ENCODE measurements at regions not wholly inside any gene's neighbourhood (a gene's known extent, or its start where the extent isn't known, plus 50 kb on each side); places are given as distances from the start of the nearest gene placed in this dataset.

- no peak overlapping the region for H3K4me3 ChIP-seq (ENCODE audit: low read depth, low read length)
- H3K36me3 ChIP-seq (ENCODE audit: insufficient read depth, low read length): no peaks in the 10 kb centered on the region
- H3K27me3 ChIP-seq (ENCODE audit: insufficient read depth, low read length): no peaks in the 10 kb centered on the region
- H2AFZ ChIP-seq (ENCODE audit: low read length, unreplicated experiment): no peak overlapping the region
- H3K27ac ChIP-seq (ENCODE audit: low read depth, low read length): no peak overlapping the region
- no peaks in the 10 kb centered on the region for H3K4me1 ChIP-seq (ENCODE audit: control insufficient read depth, insufficient read depth, low read length, unreplicated experiment)
- H3K79me2 ChIP-seq (ENCODE audit: control insufficient read depth, insufficient read depth, low read length, unreplicated experiment): no peaks in the 10 kb centered on the region
Observed at GRCh38 chr2:147519178-147519577, 325.7 kb upstream of the ACVR2A start.

- Histone ChIP-seq H3K27me3 (ENCODE audit: insufficient read depth, low read length) (no peaks in the 10 kb centered on the region), H2AFZ (ENCODE audit: low read length, unreplicated experiment) (no peak overlapping the region), H3K27ac (ENCODE audit: low read depth, low read length) (no peak overlapping the region), H3K4me3 (ENCODE audit: low read depth, low read length) (no peak overlapping the region), H3K4me1 (ENCODE audit: control insufficient read depth, insufficient read depth, low read length, unreplicated experiment) (no peaks in the 10 kb centered on the region), H3K36me3 (ENCODE audit: insufficient read depth, low read length) (no peaks in the 10 kb centered on the region), H3K79me2 (ENCODE audit: control insufficient read depth, insufficient read depth, low read length, unreplicated experiment) (no peaks in the 10 kb centered on the region)
Observed at GRCh38 chr2:147515213-147515612, 329.6 kb upstream of the ACVR2A start.

GRCh38 chr2:147512206-147512605 is 332.6 kb upstream of the ACVR2A start:
- Histone ChIP-seq H3K4me1 (ENCODE audit: control insufficient read depth, insufficient read depth, low read length, unreplicated experiment) (no peaks in the 10 kb centered on the region), H2AFZ (ENCODE audit: low read length, unreplicated experiment) (no peak overlapping the region), H3K79me2 (ENCODE audit: control insufficient read depth, insufficient read depth, low read length, unreplicated experiment) (no peaks in the 10 kb centered on the region), H3K36me3 (ENCODE audit: insufficient read depth, low read length) (no peaks in the 10 kb centered on the region), H3K27ac (ENCODE audit: low read depth, low read length) (no peak overlapping the region), H3K27me3 (ENCODE audit: insufficient read depth, low read length) (no peaks in the 10 kb centered on the region), H3K4me3 (ENCODE audit: low read depth, low read length) (no peak overlapping the region)

- H2AFZ ChIP-seq (ENCODE audit: low read length, unreplicated experiment): no peak overlapping the region
- H3K4me1 ChIP-seq (ENCODE audit: control insufficient read depth, insufficient read depth, low read length, unreplicated experiment): no peaks in the 10 kb centered on the region
- peak overlapping the region; percentile 9; the same call in 1 of the 2 replicates for H3K4me3 ChIP-seq (ENCODE audit: low read depth, low read length)
- H3K27me3 ChIP-seq (ENCODE audit: insufficient read depth, low read length): no peaks in the 10 kb centered on the region
- no peaks in the 10 kb centered on the region for H3K36me3 ChIP-seq (ENCODE audit: insufficient read depth, low read length)
- H3K27ac ChIP-seq (ENCODE audit: low read depth, low read length): no peak overlapping the region
- H3K79me2 ChIP-seq (ENCODE audit: control insufficient read depth, insufficient read depth, low read length, unreplicated experiment): no peaks in the 10 kb centered on the region
Observed at GRCh38 chr2:147511491-147511948, 333.3 kb upstream of the ACVR2A start.

- H3K27ac ChIP-seq (ENCODE audit: low read depth, low read length): no peak overlapping the region
Observed at GRCh38 chr2:147509821-147510220, 335.0 kb upstream of the ACVR2A start.

GRCh38 chr2:147506889-147507288 is 337.9 kb upstream of the ACVR2A start:
- no peaks in the 10 kb centered on the region for H3K27me3 ChIP-seq (ENCODE audit: insufficient read depth, low read length)

More at GRCh38 chr2:147509821-147510220, 335.0 kb upstream of the ACVR2A start:
- no peaks in the 10 kb centered on the region; the same call in 1 of the 2 replicates for H3K36me3 ChIP-seq (ENCODE audit: insufficient read depth, low read length)
- H2AFZ ChIP-seq (ENCODE audit: low read length, unreplicated experiment): no peak overlapping the region
- no peak overlapping the region for H3K4me3 ChIP-seq (ENCODE audit: low read depth, low read length)
- H3K79me2 ChIP-seq (ENCODE audit: control insufficient read depth, insufficient read depth, low read length, unreplicated experiment): no peaks in the 10 kb centered on the region
- H3K27me3 ChIP-seq (ENCODE audit: insufficient read depth, low read length): no peaks in the 10 kb centered on the region
- H3K4me1 ChIP-seq (ENCODE audit: control insufficient read depth, insufficient read depth, low read length, unreplicated experiment): no peaks in the 10 kb centered on the region

DNA sequence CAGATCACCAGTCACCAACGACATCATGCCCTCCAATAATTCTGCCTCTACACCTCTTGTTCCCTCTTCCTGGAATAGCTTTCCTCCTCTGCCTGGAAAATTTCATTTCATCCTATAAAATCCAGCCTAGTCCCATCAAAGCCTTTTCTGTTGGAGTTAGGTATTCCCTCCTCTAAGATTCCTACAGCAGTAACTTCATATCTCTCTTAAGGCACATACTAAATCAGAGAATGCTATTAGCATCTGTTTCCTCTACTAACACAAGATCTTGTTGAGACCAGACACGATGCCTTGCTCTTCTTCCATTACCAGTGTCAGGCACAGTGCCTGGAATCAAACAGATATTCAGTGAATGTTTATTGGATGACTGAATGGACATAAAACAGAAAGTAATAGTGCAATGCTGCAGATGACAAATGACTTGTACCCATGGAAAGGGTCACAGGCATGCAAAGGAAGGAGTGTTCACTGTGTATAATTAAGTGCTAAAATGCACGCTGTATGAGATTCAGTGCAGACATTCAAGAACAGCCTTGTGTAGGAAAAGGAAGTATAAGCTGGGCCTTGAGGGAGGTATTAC is 342.0 kb upstream of the ACVR2A start:
- no peaks in the 10 kb centered on the region for H3K4me1 ChIP-seq (ENCODE audit: control insufficient read depth, insufficient read depth, low read length, unreplicated experiment)
- H3K27me3 ChIP-seq (ENCODE audit: insufficient read depth, low read length): no peaks in the 10 kb centered on the region
- H3K27ac ChIP-seq (ENCODE audit: low read depth, low read length): no peak overlapping the region
- H3K4me3 ChIP-seq (ENCODE audit: low read depth, low read length): no peak overlapping the region
- no peak overlapping the region for H2AFZ ChIP-seq (ENCODE audit: low read length, unreplicated experiment)
- H3K79me2 ChIP-seq (ENCODE audit: control insufficient read depth, insufficient read depth, low read length, unreplicated experiment): no peaks in the 10 kb centered on the region
- H3K36me3 ChIP-seq (ENCODE audit: insufficient read depth, low read length): no peaks in the 10 kb centered on the region; the same call in 1 of the 2 replicates

More at GRCh38 chr2:147506889-147507288, 337.9 kb upstream of the ACVR2A start:
- no peak overlapping the region for H3K27ac ChIP-seq (ENCODE audit: low read depth, low read length)
- no peak overlapping the region for H2AFZ ChIP-seq (ENCODE audit: low read length, unreplicated experiment)
- no peaks in the 10 kb centered on the region; the same call in 1 of the 2 replicates for H3K36me3 ChIP-seq (ENCODE audit: insufficient read depth, low read length)
- no peak overlapping the region for H3K4me3 ChIP-seq (ENCODE audit: low read depth, low read length)
- no peaks in the 10 kb centered on the region for H3K79me2 ChIP-seq (ENCODE audit: control insufficient read depth, insufficient read depth, low read length, unreplicated experiment)
- no peaks in the 10 kb centered on the region for H3K4me1 ChIP-seq (ENCODE audit: control insufficient read depth, insufficient read depth, low read length, unreplicated experiment)

DNA sequence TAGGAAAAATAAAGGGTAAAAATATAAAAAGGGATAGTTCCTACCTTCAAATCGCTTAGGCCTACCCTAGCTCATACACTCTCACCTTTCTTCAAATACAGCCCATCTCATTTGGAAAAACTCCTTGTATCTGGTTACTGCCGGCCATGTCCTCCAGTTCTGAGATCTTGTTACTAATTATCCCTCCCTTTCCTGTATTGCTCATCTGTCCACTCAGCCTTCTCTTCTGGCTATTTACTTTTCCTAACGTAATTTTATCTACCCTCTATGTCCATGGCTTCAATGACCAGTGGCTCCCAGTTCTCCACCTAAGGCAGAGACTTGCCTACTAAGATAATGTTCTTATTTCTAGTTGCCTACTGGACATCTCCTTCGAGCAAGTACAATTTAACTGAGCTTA is 342.9 kb upstream of the ACVR2A start:
- H3K79me2 ChIP-seq (ENCODE audit: control insufficient read depth, insufficient read depth, low read length, unreplicated experiment): no peaks in the 10 kb centered on the region
- H3K27ac ChIP-seq (ENCODE audit: low read depth, low read length): no peak overlapping the region
- H3K4me3 ChIP-seq (ENCODE audit: low read depth, low read length): no peak overlapping the region
- no peaks in the 10 kb centered on the region; the same call in 1 of the 2 replicates for H3K36me3 ChIP-seq (ENCODE audit: insufficient read depth, low read length)
- H2AFZ ChIP-seq (ENCODE audit: low read length, unreplicated experiment): no peak overlapping the region
- no peaks in the 10 kb centered on the region for H3K4me1 ChIP-seq (ENCODE audit: control insufficient read depth, insufficient read depth, low read length, unreplicated experiment)
- H3K27me3 ChIP-seq (ENCODE audit: insufficient read depth, low read length): no peaks in the 10 kb centered on the region

DNA sequence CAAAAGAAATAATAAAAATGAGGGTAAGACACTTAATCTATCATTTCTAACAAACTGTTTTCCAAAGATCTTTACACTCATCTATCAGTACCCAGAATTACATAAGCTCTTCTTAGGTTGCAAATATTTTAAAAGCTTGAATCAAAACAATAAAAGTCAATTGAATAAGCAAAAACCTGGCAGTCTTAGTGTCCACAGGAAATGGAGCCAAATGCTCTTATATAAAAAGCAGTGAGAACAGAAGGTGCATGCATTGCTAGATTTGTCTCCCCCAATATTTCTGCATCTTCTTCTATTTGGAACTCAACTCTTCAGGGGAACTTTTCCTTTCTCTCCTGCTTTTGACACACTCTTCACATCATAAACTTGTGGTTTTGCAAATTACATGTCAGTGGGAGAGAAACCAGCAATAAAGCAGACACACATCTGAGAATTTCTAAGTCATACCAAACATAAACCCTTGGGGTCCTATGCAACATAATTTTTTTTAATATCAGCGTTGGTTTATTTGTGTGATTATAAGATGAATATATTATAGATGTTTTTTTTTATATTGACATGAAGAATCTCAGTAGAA is 343.9 kb upstream of the ACVR2A start:
- Histone ChIP-seq H3K27me3 (ENCODE audit: insufficient read depth, low read length) (no peaks in the 10 kb centered on the region), H3K36me3 (ENCODE audit: insufficient read depth, low read length) (no peaks in the 10 kb centered on the region), H2AFZ (ENCODE audit: low read length, unreplicated experiment) (no peak overlapping the region), H3K27ac (ENCODE audit: low read depth, low read length) (no peak overlapping the region), H3K4me3 (ENCODE audit: low read depth, low read length) (no peak overlapping the region), H3K4me1 (ENCODE audit: control insufficient read depth, insufficient read depth, low read length, unreplicated experiment) (no peaks in the 10 kb centered on the region), H3K79me2 (ENCODE audit: control insufficient read depth, insufficient read depth, low read length, unreplicated experiment) (no peaks in the 10 kb centered on the region)

GRCh38 chr2:147500229-147500628 is 344.6 kb upstream of the ACVR2A start:
- Histone ChIP-seq H3K27me3 (ENCODE audit: insufficient read depth, low read length) (no peaks in the 10 kb centered on the region), H3K79me2 (ENCODE audit: control insufficient read depth, insufficient read depth, low read length, unreplicated experiment) (no peaks in the 10 kb centered on the region), H3K4me3 (ENCODE audit: low read depth, low read length) (no peak overlapping the region), H3K27ac (ENCODE audit: low read depth, low read length) (no peak overlapping the region), H3K4me1 (ENCODE audit: control insufficient read depth, insufficient read depth, low read length, unreplicated experiment) (no peaks in the 10 kb centered on the region), H2AFZ (ENCODE audit: low read length, unreplicated experiment) (no peak overlapping the region), H3K36me3 (ENCODE audit: insufficient read depth, low read length) (no peaks in the 10 kb centered on the region)

GRCh38 chr2:147499785-147500184 is 345.0 kb upstream of the ACVR2A start:
- H3K36me3 ChIP-seq (ENCODE audit: insufficient read depth, low read length): no peaks in the 10 kb centered on the region
- H3K27me3 ChIP-seq (ENCODE audit: insufficient read depth, low read length): no peaks in the 10 kb centered on the region
- no peaks in the 10 kb centered on the region for H3K4me1 ChIP-seq (ENCODE audit: control insufficient read depth, insufficient read depth, low read length, unreplicated experiment)
- H3K27ac ChIP-seq (ENCODE audit: low read depth, low read length): no peak overlapping the region
- H2AFZ ChIP-seq (ENCODE audit: low read length, unreplicated experiment): no peak overlapping the region
- H3K79me2 ChIP-seq (ENCODE audit: control insufficient read depth, insufficient read depth, low read length, unreplicated experiment): no peaks in the 10 kb centered on the region
- no peak overlapping the region for H3K4me3 ChIP-seq (ENCODE audit: low read depth, low read length)
